Astrocyte of the spinal cord (primary cell): ENCODE measurements at regions not wholly inside any gene's neighbourhood (a gene's known extent, or its start where the extent isn't known, plus 50 kb on each side); places are given as distances from the start of the nearest gene placed in this dataset.

Experiments
- DNase-seq: peaks from one replicate; pipeline ENCODE4 v3.0.0; 2011; ENCODE audit warnings: low read depth, low spot score
- H3K4me3 ChIP-seq: 2 replicates; pipeline ENCODE4 v1.5.1; 2011; ENCODE audit warnings: low read depth, mild to moderate bottlenecking, low read length, moderate library complexity
- CTCF ChIP-seq: IDR thresholded peaks from 2 replicates; pipeline ENCODE4 v1.5.1; 2012; ENCODE audit warnings: low read depth, mild to moderate bottlenecking, low read length, inconsistent platforms
- in situ Hi-C: cut with HindIII; loops from 2 replicates; pipeline ENCODE4 v1.10.0; 2017; ENCODE audit warnings: low sequenced_read_pairs

DNA sequence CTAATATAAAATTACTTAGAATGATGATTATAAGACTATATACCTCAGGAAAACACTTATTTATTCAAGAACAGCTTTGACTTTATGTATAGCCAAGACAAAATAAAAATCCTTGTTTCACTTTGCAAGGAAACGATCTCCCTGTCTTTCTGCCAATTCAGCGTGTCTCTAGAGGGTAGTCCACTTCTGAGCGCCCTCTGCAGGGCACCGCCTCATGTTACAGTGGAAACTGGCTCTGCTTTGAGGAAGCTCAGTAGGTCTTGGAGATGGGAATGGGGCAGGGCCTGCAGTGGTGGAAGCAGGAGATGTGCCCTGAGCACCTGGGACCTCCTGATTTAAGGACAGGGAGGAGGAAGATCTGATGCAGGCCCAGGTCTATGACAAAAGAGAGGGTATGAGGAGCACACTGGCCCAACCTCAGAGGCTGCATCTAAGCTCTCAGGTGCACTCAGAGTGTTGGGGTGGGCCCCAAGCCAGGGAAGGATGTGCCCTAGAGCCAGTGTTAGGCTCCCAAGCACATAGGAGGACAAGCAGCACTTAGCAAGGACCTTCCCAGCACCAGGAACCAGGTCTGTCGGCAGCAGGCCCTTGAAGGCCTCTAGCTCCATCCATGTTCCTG, 481.0 kb downstream of the TNS3 start:
- in situ Hi-C loops: no loop called here
- peak; percentile 57 for DNase-seq
- H3K4me3 ChIP-seq: no peak overlapping the region
- peak; percentile 71 for TF ChIP-seq CTCF

DNA sequence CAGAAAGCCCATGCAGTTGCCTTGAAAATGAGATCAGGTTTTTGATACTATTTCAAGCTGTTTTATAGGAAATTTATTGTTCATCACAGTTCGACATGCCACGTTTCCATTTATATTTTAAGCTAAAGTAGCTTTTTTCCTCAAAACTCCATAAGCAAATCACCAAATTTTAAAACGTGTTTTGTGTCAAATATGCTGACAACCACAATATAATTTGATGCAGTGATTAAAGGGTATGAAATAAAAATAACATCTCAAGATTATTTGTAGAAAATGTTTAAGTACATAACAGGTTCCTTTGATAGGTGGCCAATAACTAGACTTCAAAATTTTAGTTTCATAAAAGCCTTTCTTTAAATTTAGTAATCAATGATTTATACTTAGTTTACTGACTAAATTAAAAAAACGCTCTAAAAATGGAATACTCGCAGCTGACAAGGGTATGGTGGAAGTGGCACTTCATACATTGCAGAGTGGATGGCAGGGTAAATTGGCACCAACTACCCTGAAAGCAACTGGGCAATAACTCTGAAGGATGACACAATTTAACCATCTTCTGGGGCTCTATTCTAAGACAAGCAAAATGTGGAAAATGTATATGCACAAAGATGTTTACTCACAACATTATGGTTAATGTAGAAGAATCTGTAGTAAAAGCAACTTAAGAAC, 481.6 kb downstream of the TNS3 start:
- no peak for TF ChIP-seq CTCF
- no peak overlapping the region for H3K4me3 ChIP-seq
- in situ Hi-C loops: no loop called here
- no peak for DNase-seq

DNA sequence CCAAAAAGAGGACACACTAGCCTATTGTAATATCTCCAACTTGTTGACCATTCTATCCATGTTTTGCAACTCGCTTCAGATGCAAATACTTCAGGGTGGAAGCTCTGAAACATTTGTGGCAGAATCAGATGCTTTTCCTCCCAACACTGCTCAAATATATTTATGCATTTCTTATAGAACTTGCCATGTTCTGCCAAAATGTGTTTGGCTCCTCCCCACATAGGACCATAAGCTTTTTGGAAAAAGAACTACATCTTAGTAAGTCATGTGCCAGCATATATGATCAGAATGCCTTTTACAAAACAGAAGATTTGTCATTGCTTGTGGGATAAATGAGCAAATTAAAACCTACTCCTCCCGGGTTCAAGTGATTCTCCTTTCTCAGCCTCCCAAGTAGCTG, 484.5 kb downstream of the TNS3 start:
- no peak for TF ChIP-seq CTCF
- in situ Hi-C loops: no loop called here
- no peak overlapping the region for H3K4me3 ChIP-seq
- DNase-seq: no peak

DNA sequence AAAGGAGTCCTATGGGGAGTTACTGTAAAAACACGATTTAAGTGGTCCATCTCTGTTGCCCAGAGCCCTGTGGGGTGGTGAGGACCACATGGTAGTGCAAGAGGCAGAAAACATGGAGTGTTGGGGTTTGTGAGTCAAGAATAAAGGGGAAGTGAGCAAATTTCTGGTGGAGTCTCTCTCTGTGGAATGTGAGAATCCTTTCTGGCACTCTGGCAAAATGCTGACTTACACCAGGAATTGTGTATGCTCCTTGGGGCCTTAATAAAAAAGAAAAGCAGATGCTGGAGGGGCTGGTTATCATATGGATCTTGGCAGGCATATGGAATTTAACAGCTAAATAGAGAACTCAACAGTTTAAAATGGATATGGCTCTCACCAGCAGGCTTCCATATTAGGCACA, 486.0 kb downstream of the TNS3 start:
- no peak overlapping the region for H3K4me3 ChIP-seq
- no peak for TF ChIP-seq CTCF
- no peak for DNase-seq
- in situ Hi-C loops: no loop called here

GRCh38 chr7:47094462-47094861, 487.4 kb downstream of the TNS3 start:
- no peak for DNase-seq
- no peak for TF ChIP-seq CTCF
- H3K4me3 ChIP-seq: no peak overlapping the region
- in situ Hi-C loops: no loop called here

DNA sequence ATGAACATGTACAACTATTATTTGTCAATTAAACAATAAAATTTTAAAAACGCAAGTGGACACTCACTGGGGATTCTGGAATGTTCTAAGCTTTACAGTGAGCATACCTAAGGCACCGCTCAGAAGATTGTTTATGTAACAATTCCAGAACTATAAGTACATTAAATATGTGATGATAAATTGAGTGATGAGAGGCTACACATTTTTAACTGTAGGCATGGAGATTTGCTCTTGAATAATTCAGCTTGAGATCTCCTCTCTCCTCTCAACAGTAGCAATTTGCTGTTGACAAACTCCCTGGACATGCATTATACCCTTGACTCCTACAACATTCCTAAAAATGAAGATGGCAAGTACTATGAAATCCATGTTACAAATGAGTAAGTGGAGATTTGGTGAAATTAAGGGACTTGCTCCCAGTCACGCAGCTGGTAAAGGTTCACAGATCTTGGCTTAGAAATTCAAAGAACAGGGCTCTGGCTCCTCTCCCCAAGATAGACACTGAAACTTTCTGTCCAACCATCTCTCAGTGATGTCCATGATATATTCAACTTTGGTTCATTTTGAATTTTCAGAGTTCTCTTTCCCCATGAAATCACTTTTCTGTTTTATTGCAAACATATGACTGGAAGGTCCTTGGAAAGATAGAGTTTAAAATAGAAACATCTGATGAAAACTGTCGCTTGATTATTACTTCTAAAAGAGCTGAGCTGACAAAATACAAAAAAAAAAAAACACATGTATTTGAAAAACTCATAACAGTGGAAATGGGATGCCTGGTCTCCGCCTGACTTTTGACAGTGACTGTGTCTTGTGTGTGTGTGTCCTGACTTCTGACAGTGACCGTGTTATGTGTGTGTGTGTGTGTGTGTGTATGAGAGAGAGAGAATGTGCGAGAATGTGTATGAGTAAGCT, 488.3 kb downstream of the TNS3 start:
- in situ Hi-C loops: no loop called here
- peak; percentile 28 for DNase-seq
- H3K4me3 ChIP-seq: no peak overlapping the region
- TF ChIP-seq CTCF: no peak
